HCT116 (cell line): ENCODE measurements at regions not wholly inside any gene's neighbourhood (a gene's known extent, or its start where the extent isn't known, plus 50 kb on each side); places are given as distances from the start of the nearest gene placed in this dataset.

ENCODE experiments used
- ATAC-seq: fragments of 200-7000 bp; cut with Tn5 transposase; 2 replicates; pipeline ENCODE4 v1.9.1; 2020; ENCODE audit warnings: mild to moderate bottlenecking, moderate library complexity
- BruUV-seq: library from RNA; stranded (reverse); fragments of 400-500 nt; replicated peaks from 2 replicates; lab custom pipeline; 2021; lab: Mats Ljungman, UMichigan
- CTCF ChIA-PET: fragments of 300-600 bp; sonication (Branson Sonifier 250); formaldehyde crosslinking; loops from one replicate; lab custom pipeline; 2021; ENCODE audit warnings: antibody characterized with exemption; lab: Charles Lee
- POLR2A ChIA-PET: fragments of 300-600, 350-600 bp; sonication (Branson Sonifier 250); formaldehyde crosslinking; loops from one replicate; lab custom pipeline; 2021; ENCODE audit warnings: antibody characterized with exemption; lab: Charles Lee
- RAD21 ChIA-PET, 2 experiments: fragments of 300-600 bp; sonication (Branson Sonifier 250); formaldehyde crosslinking; loops; one replicate each; lab custom pipeline; 2023; ENCODE audit warnings: low total read pairs in 2 of 2; ENCODE audit not compliant: uncharacterized antibody in 2 of 2, unreplicated experiment in 2 of 2, low non-redundant PET in 1 of 2; lab: Charles Lee
- DNase-seq: peaks from one replicate; pipeline ENCODE4 v3.0.0-alpha.2; 2010; ENCODE audit warnings: low read depth, low spot score
- H2AFZ ChIP-seq: fragments of 200-600 bp; shearing (Covaris generic), sonication (generic); 2 replicates; pipeline ENCODE4 v1.6.1; 2017; ENCODE audit warnings: low read depth, mixed run types, mixed read lengths, antibody characterized with exemption, low read length; ENCODE audit not compliant: poor library complexity, severe bottlenecking
- H3K27ac ChIP-seq: 2 replicates; pipeline ENCODE4 v1.5.1; 2012; ENCODE audit warnings: low read depth, low read length
- H3K27me3 ChIP-seq: fragments of 200-600 bp; sonication (generic); 2 replicates; pipeline ENCODE4 v1.6.1; 2016; ENCODE audit warnings: mixed run types, low read length, mixed read lengths; ENCODE audit not compliant: insufficient read depth
- H3K36me3 ChIP-seq, 2 experiments: fragments of 200-500 bp in 1 of 2; fragments of 200-600 bp in 1 of 2; sonication (Bioruptor generic) in 1 of 2; sonication (generic) in 1 of 2; 2 replicates each; pipeline versions ENCODE4 v1.5.1 to v1.6.1; 2014 to 2016; ENCODE audit warnings: low read length in 2 of 2, inconsistent platforms in 1 of 2, mixed read lengths in 1 of 2, mixed run types in 1 of 2; ENCODE audit not compliant: insufficient read depth in 2 of 2, control insufficient read depth in 1 of 2
- H3K4me1 ChIP-seq, 2 experiments: fragments of 200-600 bp in 1 of 2; sonication (generic) in 1 of 2; 2 replicates each; pipeline versions ENCODE4 v1.5.1 to v1.6.1; 2012 to 2017; ENCODE audit warnings: low read length in 2 of 2, inconsistent platforms in 1 of 2, mild to moderate bottlenecking in 1 of 2, mixed read lengths in 1 of 2, mixed run types in 1 of 2, moderate library complexity in 1 of 2; ENCODE audit not compliant: insufficient read depth in 2 of 2, control insufficient read depth in 1 of 2
- H3K4me2 ChIP-seq: fragments of 200-600 bp; sonication (generic); 2 replicates; pipeline ENCODE4 v1.6.1; 2017; ENCODE audit warnings: mixed run types, low read length, mixed read lengths
- H3K4me3 ChIP-seq, 2 experiments: fragments of 200-600 bp in 1 of 2; sonication (generic) in 1 of 2; replicated peaks in 1 of 2; 2 replicates each; pipeline ENCODE4 v1.5.1; 2011 to 2016; ENCODE audit warnings: low read length in 2 of 2, control low read depth in 1 of 2, low read depth in 1 of 2, mild to moderate bottlenecking in 1 of 2, mixed read lengths in 1 of 2, mixed run types in 1 of 2
- H3K79me2 ChIP-seq: fragments of 200-600 bp; sonication (generic); 2 replicates; pipeline ENCODE4 v1.6.1; 2017; ENCODE audit warnings: mild to moderate bottlenecking, mixed run types, low read length, moderate library complexity, mixed read lengths; ENCODE audit not compliant: insufficient read depth
- H3K9ac ChIP-seq: fragments of 200-600 bp; sonication (generic); 2 replicates; pipeline ENCODE4 v1.6.1; 2016; ENCODE audit warnings: low read length, mixed read lengths
- H3K9me2 ChIP-seq: fragments of 200-600 bp; sonication (generic), shearing (Covaris generic); 2 replicates; pipeline ENCODE4 v1.6.1; 2017; ENCODE audit warnings: mixed run types, mild to moderate bottlenecking, moderate library complexity; ENCODE audit not compliant: insufficient read depth
- H3K9me3 ChIP-seq, 2 experiments: fragments of 200-500 bp in 1 of 2; fragments of 200-600 bp in 1 of 2; sonication (Bioruptor generic) in 1 of 2; sonication (generic) in 1 of 2; 2 replicates each; pipeline ENCODE4 v1.6.1; 2014 to 2017; ENCODE audit warnings: low read length in 2 of 2, mixed read lengths in 2 of 2, inconsistent platforms in 1 of 2, low read depth in 1 of 2, mild to moderate bottlenecking in 1 of 2, mixed run types in 1 of 2, moderate library complexity in 1 of 2; ENCODE audit not compliant: control insufficient read depth in 1 of 2, insufficient read depth in 1 of 2
- H4K20me1 ChIP-seq: fragments of 200-600 bp; sonication (generic), shearing (Covaris generic); 2 replicates; pipeline ENCODE4 v1.6.1; 2017; ENCODE audit warnings: mixed run types, mild to moderate bottlenecking, moderate library complexity; ENCODE audit not compliant: insufficient read depth
- CBX3 ChIP-seq: IDR thresholded peaks from 2 replicates; pipeline ENCODE4 v1.6.1; 2012; ENCODE audit warnings: low read depth
- CEBPB ChIP-seq: IDR thresholded peaks from 2 replicates; pipeline ENCODE4 v1.6.1; 2012; ENCODE audit warnings: low read depth
- EGR1 ChIP-seq: IDR thresholded peaks from 2 replicates; pipeline ENCODE4 v1.6.1; 2012; ENCODE audit warnings: low read depth
- ELF1 ChIP-seq: IDR thresholded peaks from 2 replicates; pipeline ENCODE4 v1.6.1; 2012; ENCODE audit warnings: low read depth, borderline replicate concordance
- EZH2 ChIP-seq: fragments of 200-600 bp; sonication (generic); IDR thresholded peaks from 2 replicates; pipeline ENCODE4 v1.6.1; 2017; ENCODE audit warnings: antibody characterized with exemption, mixed run types
- EZH2phosphoT487 ChIP-seq: fragments of 200-600 bp; IDR thresholded peaks from 2 replicates; pipeline ENCODE4 v1.6.1; 2018; ENCODE audit warnings: antibody characterized with exemption, borderline replicate concordance
- POLR2A ChIP-seq: IDR thresholded peaks from 2 replicates; pipeline ENCODE4 v1.7.0; 2011; ENCODE audit warnings: borderline replicate concordance; ENCODE audit not compliant: insufficient read depth, insufficient read length; ENCODE audit errors: extremely low read depth
- POLR2AphosphoS5 ChIP-seq: IDR thresholded peaks from 2 replicates; pipeline ENCODE4 v1.6.1; 2011; ENCODE audit warnings: mild to moderate bottlenecking, low read depth, low read length, moderate library complexity
- SIN3A ChIP-seq: IDR thresholded peaks from 2 replicates; pipeline ENCODE4 v1.6.1; 2012; ENCODE audit warnings: low read depth
- SRF ChIP-seq: IDR thresholded peaks from 2 replicates; pipeline ENCODE4 v1.6.1; 2012; ENCODE audit warnings: low read depth
- TCF7L2 ChIP-seq: IDR thresholded peaks from 2 replicates; pipeline ENCODE4 v1.7.0; 2011; ENCODE audit warnings: borderline replicate concordance, inconsistent platforms; ENCODE audit not compliant: insufficient read depth, insufficient read length; ENCODE audit errors: extremely low read depth
- YY1 ChIP-seq: IDR thresholded peaks from 2 replicates; pipeline ENCODE4 v1.6.1; 2011; ENCODE audit warnings: low read length, low read depth, moderate library complexity, mild to moderate bottlenecking; ENCODE audit not compliant: insufficient replicate concordance; ENCODE audit errors: extremely low read depth
- ZFX ChIP-seq: fragments of 450-650 bp; IDR thresholded peaks from 2 replicates; pipeline ENCODE4 v1.6.1; 2017
- ZNF274 ChIP-seq: fragments of 200-500 bp; sonication (Bioruptor generic); IDR thresholded peaks from 2 replicates; pipeline ENCODE4 v1.6.1; 2014; ENCODE audit warnings: mild to moderate bottlenecking, low read depth, low read length, inconsistent platforms
- intact Hi-C: fragments of 100-400 bp; cut with micrococcal nuclease; formaldehyde crosslinking; loops from 2 replicates; pipeline ENCODE4 v1.10.0; 2022
- TF ChIP-seq, protein P1 (sequence below), 3 experiments: fragments of 200-600 bp in 1 of 3; sonication (generic) in 1 of 3; IDR thresholded peaks in 2 of 3; conservative IDR thresholded peaks in 1 of 3; 2 replicates each; pipeline ENCODE4 v1.5.1; 2012 to 2017; ENCODE audit warnings: low read depth in 2 of 3, low read length in 2 of 3, antibody characterized with exemption in 1 of 3, borderline replicate concordance in 1 of 3, control low read depth in 1 of 3, mild to moderate bottlenecking in 1 of 3, mixed read lengths in 1 of 3, mixed run types in 1 of 3, moderate library complexity in 1 of 3; ENCODE audit not compliant: insufficient read depth in 1 of 3
- TF ChIP-seq, protein P2 (sequence below): IDR thresholded peaks from 2 replicates; pipeline ENCODE4 v1.6.1; 2012
- TF ChIP-seq, protein P3 (sequence below): IDR thresholded peaks from 2 replicates; pipeline ENCODE4 v1.6.1; 2012; ENCODE audit warnings: low read depth
- TF ChIP-seq, protein P4 (sequence below): IDR thresholded peaks from 2 replicates; pipeline ENCODE4 v1.6.1; 2012
- TF ChIP-seq, protein P5 (sequence below): IDR thresholded peaks from 2 replicates; pipeline ENCODE4 v1.6.1; 2011; ENCODE audit warnings: mild to moderate bottlenecking, low read length, moderate library complexity; ENCODE audit not compliant: insufficient replicate concordance; ENCODE audit errors: extremely low read depth

DNA sequence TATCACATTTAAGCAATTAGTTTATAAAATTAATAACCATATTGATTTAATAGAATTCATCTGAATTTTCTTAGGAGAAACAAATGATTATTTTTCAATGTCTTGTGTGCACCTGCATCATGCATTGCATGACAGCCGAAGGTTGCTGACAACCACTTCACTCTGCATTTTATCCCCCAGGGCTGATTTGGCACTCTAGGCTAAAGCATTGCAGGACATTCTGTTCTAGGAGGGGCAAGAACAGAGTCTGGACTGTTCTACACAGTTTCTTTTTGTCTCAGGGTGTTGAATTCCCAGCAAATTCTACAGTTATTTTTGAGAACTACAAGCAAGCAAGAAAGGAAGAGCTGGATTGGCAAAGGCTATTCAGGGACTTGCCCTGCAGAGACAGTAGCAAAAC, 570.4 kb upstream of the EYS start:
- no peak overlapping the region for H3K9ac ChIP-seq
- H3K9me3 ChIP-seq: peaks cover 7 to 14% of the 10 kb centered on the region in 2 experiments; a peak in 2 of 4 replicates
- no peaks in the 10 kb centered on the region for H3K9me2 ChIP-seq
- no peaks in the 10 kb centered on the region for H3K4me1 ChIP-seq
- no TSS peak for BruUV-seq
- TF ChIP-seq EZH2phosphoT487: no peak
- TF ChIP-seq ZNF274: no peak
- no peak for TF ChIP-seq ELF1
- TF ChIP-seq, protein P1, sequence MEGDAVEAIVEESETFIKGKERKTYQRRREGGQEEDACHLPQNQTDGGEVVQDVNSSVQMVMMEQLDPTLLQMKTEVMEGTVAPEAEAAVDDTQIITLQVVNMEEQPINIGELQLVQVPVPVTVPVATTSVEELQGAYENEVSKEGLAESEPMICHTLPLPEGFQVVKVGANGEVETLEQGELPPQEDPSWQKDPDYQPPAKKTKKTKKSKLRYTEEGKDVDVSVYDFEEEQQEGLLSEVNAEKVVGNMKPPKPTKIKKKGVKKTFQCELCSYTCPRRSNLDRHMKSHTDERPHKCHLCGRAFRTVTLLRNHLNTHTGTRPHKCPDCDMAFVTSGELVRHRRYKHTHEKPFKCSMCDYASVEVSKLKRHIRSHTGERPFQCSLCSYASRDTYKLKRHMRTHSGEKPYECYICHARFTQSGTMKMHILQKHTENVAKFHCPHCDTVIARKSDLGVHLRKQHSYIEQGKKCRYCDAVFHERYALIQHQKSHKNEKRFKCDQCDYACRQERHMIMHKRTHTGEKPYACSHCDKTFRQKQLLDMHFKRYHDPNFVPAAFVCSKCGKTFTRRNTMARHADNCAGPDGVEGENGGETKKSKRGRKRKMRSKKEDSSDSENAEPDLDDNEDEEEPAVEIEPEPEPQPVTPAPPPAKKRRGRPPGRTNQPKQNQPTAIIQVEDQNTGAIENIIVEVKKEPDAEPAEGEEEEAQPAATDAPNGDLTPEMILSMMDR (IDR thresholded peaks at IDR 0.05 in 2 of 3, conservative IDR thresholded peaks at IDR 0.05 in 1 of 3; ENCODE audit: borderline replicate concordance in 1 of 3, insufficient read depth in 1 of 3, low read depth in 2 of 3, low read length in 2 of 3): no peak
- TF ChIP-seq, protein P2, sequence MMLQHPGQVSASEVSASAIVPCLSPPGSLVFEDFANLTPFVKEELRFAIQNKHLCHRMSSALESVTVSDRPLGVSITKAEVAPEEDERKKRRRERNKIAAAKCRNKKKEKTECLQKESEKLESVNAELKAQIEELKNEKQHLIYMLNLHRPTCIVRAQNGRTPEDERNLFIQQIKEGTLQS: no peak
- TF ChIP-seq CEBPB: no peak
- TF ChIP-seq YY1: no peak
- TF ChIP-seq, protein P3, sequence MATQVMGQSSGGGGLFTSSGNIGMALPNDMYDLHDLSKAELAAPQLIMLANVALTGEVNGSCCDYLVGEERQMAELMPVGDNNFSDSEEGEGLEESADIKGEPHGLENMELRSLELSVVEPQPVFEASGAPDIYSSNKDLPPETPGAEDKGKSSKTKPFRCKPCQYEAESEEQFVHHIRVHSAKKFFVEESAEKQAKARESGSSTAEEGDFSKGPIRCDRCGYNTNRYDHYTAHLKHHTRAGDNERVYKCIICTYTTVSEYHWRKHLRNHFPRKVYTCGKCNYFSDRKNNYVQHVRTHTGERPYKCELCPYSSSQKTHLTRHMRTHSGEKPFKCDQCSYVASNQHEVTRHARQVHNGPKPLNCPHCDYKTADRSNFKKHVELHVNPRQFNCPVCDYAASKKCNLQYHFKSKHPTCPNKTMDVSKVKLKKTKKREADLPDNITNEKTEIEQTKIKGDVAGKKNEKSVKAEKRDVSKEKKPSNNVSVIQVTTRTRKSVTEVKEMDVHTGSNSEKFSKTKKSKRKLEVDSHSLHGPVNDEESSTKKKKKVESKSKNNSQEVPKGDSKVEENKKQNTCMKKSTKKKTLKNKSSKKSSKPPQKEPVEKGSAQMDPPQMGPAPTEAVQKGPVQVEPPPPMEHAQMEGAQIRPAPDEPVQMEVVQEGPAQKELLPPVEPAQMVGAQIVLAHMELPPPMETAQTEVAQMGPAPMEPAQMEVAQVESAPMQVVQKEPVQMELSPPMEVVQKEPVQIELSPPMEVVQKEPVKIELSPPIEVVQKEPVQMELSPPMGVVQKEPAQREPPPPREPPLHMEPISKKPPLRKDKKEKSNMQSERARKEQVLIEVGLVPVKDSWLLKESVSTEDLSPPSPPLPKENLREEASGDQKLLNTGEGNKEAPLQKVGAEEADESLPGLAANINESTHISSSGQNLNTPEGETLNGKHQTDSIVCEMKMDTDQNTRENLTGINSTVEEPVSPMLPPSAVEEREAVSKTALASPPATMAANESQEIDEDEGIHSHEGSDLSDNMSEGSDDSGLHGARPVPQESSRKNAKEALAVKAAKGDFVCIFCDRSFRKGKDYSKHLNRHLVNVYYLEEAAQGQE: no peak
- no peak for TF ChIP-seq SIN3A
- no peak for TF ChIP-seq ZFX
- TF ChIP-seq TCF7L2: no peak
- TF ChIP-seq, protein P4, sequence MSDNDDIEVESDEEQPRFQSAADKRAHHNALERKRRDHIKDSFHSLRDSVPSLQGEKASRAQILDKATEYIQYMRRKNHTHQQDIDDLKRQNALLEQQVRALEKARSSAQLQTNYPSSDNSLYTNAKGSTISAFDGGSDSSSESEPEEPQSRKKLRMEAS: no peak
- no peak for TF ChIP-seq POLR2AphosphoS5
- no peak for TF ChIP-seq EGR1
- no peak for TF ChIP-seq EZH2
- TF ChIP-seq CBX3: no peak
- no peak for TF ChIP-seq SRF
- TF ChIP-seq POLR2A: no peak
- TF ChIP-seq, protein P5, sequence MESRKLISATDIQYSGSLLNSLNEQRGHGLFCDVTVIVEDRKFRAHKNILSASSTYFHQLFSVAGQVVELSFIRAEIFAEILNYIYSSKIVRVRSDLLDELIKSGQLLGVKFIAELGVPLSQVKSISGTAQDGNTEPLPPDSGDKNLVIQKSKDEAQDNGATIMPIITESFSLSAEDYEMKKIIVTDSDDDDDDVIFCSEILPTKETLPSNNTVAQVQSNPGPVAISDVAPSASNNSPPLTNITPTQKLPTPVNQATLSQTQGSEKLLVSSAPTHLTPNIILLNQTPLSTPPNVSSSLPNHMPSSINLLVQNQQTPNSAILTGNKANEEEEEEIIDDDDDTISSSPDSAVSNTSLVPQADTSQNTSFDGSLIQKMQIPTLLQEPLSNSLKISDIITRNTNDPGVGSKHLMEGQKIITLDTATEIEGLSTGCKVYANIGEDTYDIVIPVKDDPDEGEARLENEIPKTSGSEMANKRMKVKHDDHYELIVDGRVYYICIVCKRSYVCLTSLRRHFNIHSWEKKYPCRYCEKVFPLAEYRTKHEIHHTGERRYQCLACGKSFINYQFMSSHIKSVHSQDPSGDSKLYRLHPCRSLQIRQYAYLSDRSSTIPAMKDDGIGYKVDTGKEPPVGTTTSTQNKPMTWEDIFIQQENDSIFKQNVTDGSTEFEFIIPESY: no peak
- no peak overlapping the region for H3K4me3 ChIP-seq
- ATAC-seq (no peak), DNase-seq (no peak)
- no peaks in the 10 kb centered on the region for H3K79me2 ChIP-seq
- H3K27ac ChIP-seq: no peak overlapping the region
- intact Hi-C loops: no loop called here
- H4K20me1 ChIP-seq: no peaks in the 10 kb centered on the region
- ChIA-PET CTCF (no interaction called here), RAD21 (no interaction called here), POLR2A (no interaction called here)
- H2AFZ ChIP-seq: no peak overlapping the region
- H3K36me3 ChIP-seq: no peaks in the 10 kb centered on the region
- H3K4me2 ChIP-seq: no peak overlapping the region
- no peaks in the 10 kb centered on the region for H3K27me3 ChIP-seq
